ENCODE measurements at regions not wholly inside any gene's neighbourhood (a gene's known extent, or its start where the extent isn't known, plus 50 kb on each side); places are given as distances from the start of the nearest gene placed in this dataset.

GRCh38 chr6:126480268-126480667 lies 140.4 kb downstream of the CENPW start:
- no peaks in the 10 kb centered on the region for H3K36me3 Mint-ChIP-seq (ENCODE audit: insufficient read depth, unreplicated experiment)
- POLR2A ChIA-PET: no interaction called here
- no peaks in the 10 kb centered on the region for H3K4me1 Mint-ChIP-seq (ENCODE audit: insufficient read depth, unreplicated experiment)
- CTCF ChIA-PET: no interaction called here
- BruUV-seq (replicated peaks): no TSS peak
- no peaks in the 10 kb centered on the region for H3K27me3 Mint-ChIP-seq (ENCODE audit: insufficient read depth, unreplicated experiment)
- DNase-seq (ENCODE audit: unreplicated experiment): no peak
- H3K27ac Mint-ChIP-seq (ENCODE audit: low read depth, unreplicated experiment): no peak overlapping the region
- H3K4me3 Mint-ChIP-seq (ENCODE audit: unreplicated experiment): no peak overlapping the region
- no peaks in the 10 kb centered on the region for H3K9me3 Mint-ChIP-seq (ENCODE audit: unreplicated experiment)
- intact Hi-C loops (cut with micrococcal nuclease): no loop called here
- no peak for TF ChIP-seq CTCF (IDR thresholded peaks at IDR 0.05; ENCODE audit: unreplicated experiment)

GRCh38 chr6:126481319-126481718 lies 141.4 kb downstream of the CENPW start:
- Mint-ChIP-seq H3K27me3 (ENCODE audit: insufficient read depth, unreplicated experiment) (no peaks in the 10 kb centered on the region), H3K36me3 (ENCODE audit: insufficient read depth, unreplicated experiment) (no peaks in the 10 kb centered on the region), H3K9me3 (ENCODE audit: unreplicated experiment) (no peaks in the 10 kb centered on the region), H3K27ac (ENCODE audit: low read depth, unreplicated experiment) (no peak overlapping the region), H3K4me1 (ENCODE audit: insufficient read depth, unreplicated experiment) (no peaks in the 10 kb centered on the region), H3K4me3 (ENCODE audit: unreplicated experiment) (no peak overlapping the region)
- ChIA-PET CTCF (no interaction called here), POLR2A (no interaction called here)
- no peak for DNase-seq (ENCODE audit: unreplicated experiment)
- no TSS peak for BruUV-seq (replicated peaks)
- intact Hi-C loops (cut with micrococcal nuclease): no loop called here
- TF ChIP-seq CTCF (IDR thresholded peaks at IDR 0.05; ENCODE audit: unreplicated experiment): no peak

- Mint-ChIP-seq H3K36me3 (ENCODE audit: insufficient read depth, unreplicated experiment) (no peaks in the 10 kb centered on the region), H3K27me3 (ENCODE audit: insufficient read depth, unreplicated experiment) (peaks cover 16% of the 10 kb centered on the region), H3K4me1 (ENCODE audit: insufficient read depth, unreplicated experiment) (no peaks in the 10 kb centered on the region), H3K4me3 (ENCODE audit: unreplicated experiment) (no peak overlapping the region), H3K27ac (ENCODE audit: low read depth, unreplicated experiment) (no peak overlapping the region), H3K9me3 (ENCODE audit: unreplicated experiment) (peaks cover 2% of the 10 kb centered on the region)
- no peak for TF ChIP-seq CTCF (IDR thresholded peaks at IDR 0.05; ENCODE audit: unreplicated experiment)
- CTCF ChIA-PET: no interaction called here
- no peak for DNase-seq (ENCODE audit: unreplicated experiment)
- POLR2A ChIA-PET: interaction anchor here (0.7 kb wide), 1 partner anchor 14 kb away, joined by 3 read pairs; no protein-coding TSS in a partner anchor
- no TSS peak for BruUV-seq (replicated peaks)
- intact Hi-C loops (cut with micrococcal nuclease): no loop called here
These were observed 164.9 kb downstream of the CENPW start for GRCh38 chr6:126504792-126505191.

- Mint-ChIP-seq H3K4me3 (ENCODE audit: unreplicated experiment) (no peak overlapping the region), H3K27ac (ENCODE audit: low read depth, unreplicated experiment) (no peak overlapping the region), H3K9me3 (ENCODE audit: unreplicated experiment) (peaks cover 7% of the 10 kb centered on the region), H3K27me3 (ENCODE audit: insufficient read depth, unreplicated experiment) (peaks cover 56% of the 10 kb centered on the region), H3K36me3 (ENCODE audit: insufficient read depth, unreplicated experiment) (no peaks in the 10 kb centered on the region), H3K4me1 (ENCODE audit: insufficient read depth, unreplicated experiment) (no peaks in the 10 kb centered on the region)
- intact Hi-C loops (cut with micrococcal nuclease): no loop called here
- no peak for DNase-seq (ENCODE audit: unreplicated experiment)
- no TSS peak for BruUV-seq (replicated peaks)
- ChIA-PET CTCF (no interaction called here), POLR2A (no interaction called here)
- no peak for TF ChIP-seq CTCF (IDR thresholded peaks at IDR 0.05; ENCODE audit: unreplicated experiment)
These were observed 173.3 kb downstream of the CENPW start for GRCh38 chr6:126513198-126513597.

Measured in MCF 10A (cell line).